Caco-2 (cell line): ENCODE measurements at regions not wholly inside any gene's neighbourhood (a gene's known extent, or its start where the extent isn't known, plus 50 kb on each side); places are given as distances from the start of the nearest gene placed in this dataset.

Experiments
- BruUV-seq: library from RNA; stranded (reverse); fragments of 400-500 nt; replicated peaks from 2 replicates; lab custom pipeline; 2021; lab: Mats Ljungman, UMichigan
- CTCF ChIA-PET: fragments of 300-600 bp; sonication (Branson Sonifier 250); formaldehyde crosslinking; loops from one replicate; lab custom pipeline; 2022; ENCODE audit warnings: antibody characterized with exemption; lab: Charles Lee
- POLR2A ChIA-PET: fragments of 300-600 bp; sonication (Branson Sonifier 250); formaldehyde crosslinking; loops from one replicate; lab custom pipeline; 2022; ENCODE audit warnings: antibody characterized with exemption; lab: Charles Lee
- DNase-seq, 2 experiments: peaks; one replicate each; pipeline versions ENCODE4 v3.0.0 to v3.0.0-alpha.2; 2020 to 2022
- H3K27me3 ChIP-seq: replicated peaks from 2 replicates; pipeline ENCODE4 v1.6.0; 2011; ENCODE audit warnings: low read length; ENCODE audit not compliant: control insufficient read depth, insufficient read depth
- H3K36me3 ChIP-seq: 2 replicates; pipeline ENCODE4 v1.5.1; 2011; ENCODE audit warnings: low read length; ENCODE audit not compliant: control insufficient read depth, insufficient read depth
- H3K4me1 ChIP-seq: fragments of 250-450 bp; sonication (Bioruptor Pico); 2 replicates; pipeline ENCODE4 v1.5.1; 2020; ENCODE audit warnings: mild to moderate bottlenecking
- H3K4me3 ChIP-seq: 2 replicates; pipeline ENCODE4 v1.5.1; 2011; ENCODE audit warnings: low read depth, mild to moderate bottlenecking, control low read depth, low read length
- H3K9me3 ChIP-seq: fragments of 250-450 bp; sonication (Bioruptor Pico); 2 replicates; pipeline ENCODE4 v1.5.1; 2020; ENCODE audit warnings: mild to moderate bottlenecking, moderate library complexity
- H3K27ac Mint-ChIP-seq: one replicate; pipeline ENCODE4 v1.8.0; 2022; ENCODE audit warnings: mixed read lengths; ENCODE audit not compliant: unreplicated experiment
- H3K27me3 Mint-ChIP-seq: one replicate; pipeline ENCODE4 v1.8.0; 2022; ENCODE audit warnings: mixed read lengths; ENCODE audit not compliant: insufficient read depth, unreplicated experiment
- H3K36me3 Mint-ChIP-seq: one replicate; pipeline ENCODE4 v1.8.0; 2022; ENCODE audit warnings: mild to moderate bottlenecking, mixed read lengths; ENCODE audit not compliant: insufficient read depth, unreplicated experiment
- H3K4me1 Mint-ChIP-seq: one replicate; pipeline ENCODE4 v1.8.0; 2022; ENCODE audit warnings: low read depth, mixed read lengths; ENCODE audit not compliant: unreplicated experiment
- H3K4me3 Mint-ChIP-seq: one replicate; pipeline ENCODE4 v1.8.0; 2022; ENCODE audit warnings: mild to moderate bottlenecking, moderate library complexity, mixed read lengths; ENCODE audit not compliant: unreplicated experiment
- H3K9me3 Mint-ChIP-seq: one replicate; pipeline ENCODE4 v1.8.0; 2022; ENCODE audit warnings: mixed read lengths; ENCODE audit not compliant: unreplicated experiment
- intact Hi-C: fragments of 100-400 bp; cut with micrococcal nuclease; formaldehyde crosslinking; loops from one replicate; pipeline ENCODE4 v1.10.0; 2022; ENCODE audit not compliant: unreplicated experiment
- TF ChIP-seq, protein P1 (sequence below), 2 experiments: fragments of 200-600 bp in 1 of 2; IDR thresholded peaks; 1 replicate in 1 of 2; 2 replicates in 1 of 2; pipeline versions ENCODE4 v1.5.1 to v1.8.0; 2011 to 2022; ENCODE audit warnings: antibody characterized with exemption in 1 of 2, control low read depth in 1 of 2, inconsistent platforms in 1 of 2, low read depth in 1 of 2, low read length in 1 of 2, mild to moderate bottlenecking in 1 of 2, moderate library complexity in 1 of 2; ENCODE audit not compliant: insufficient read depth in 1 of 2, severe bottlenecking in 1 of 2, unreplicated experiment in 1 of 2

GRCh38 chr20:24836041-24836533 is 113.0 kb upstream of the CST7 start:
- Mint-ChIP-seq H3K4me1 (no peaks in the 10 kb centered on the region), H3K9me3 (no peaks in the 10 kb centered on the region), H3K27me3 (no peaks in the 10 kb centered on the region), H3K27ac (no peak overlapping the region), H3K36me3 (no peaks in the 10 kb centered on the region), H3K4me3 (no peak overlapping the region)
- no TSS peak for BruUV-seq
- no peaks in the 10 kb centered on the region; the same call in 1 of the 2 replicates for H3K9me3 ChIP-seq
- no peaks in the 10 kb centered on the region for H3K4me1 ChIP-seq
- DNase-seq, result no peak
- peaks cover 1% of the 10 kb centered on the region for H3K27me3 ChIP-seq
- CTCF ChIA-PET, result no interaction called here
- POLR2A ChIA-PET, result no interaction called here
- no peaks in the 10 kb centered on the region for H3K36me3 ChIP-seq
- intact Hi-C loops, result no loop called here
- TF ChIP-seq, protein P1, sequence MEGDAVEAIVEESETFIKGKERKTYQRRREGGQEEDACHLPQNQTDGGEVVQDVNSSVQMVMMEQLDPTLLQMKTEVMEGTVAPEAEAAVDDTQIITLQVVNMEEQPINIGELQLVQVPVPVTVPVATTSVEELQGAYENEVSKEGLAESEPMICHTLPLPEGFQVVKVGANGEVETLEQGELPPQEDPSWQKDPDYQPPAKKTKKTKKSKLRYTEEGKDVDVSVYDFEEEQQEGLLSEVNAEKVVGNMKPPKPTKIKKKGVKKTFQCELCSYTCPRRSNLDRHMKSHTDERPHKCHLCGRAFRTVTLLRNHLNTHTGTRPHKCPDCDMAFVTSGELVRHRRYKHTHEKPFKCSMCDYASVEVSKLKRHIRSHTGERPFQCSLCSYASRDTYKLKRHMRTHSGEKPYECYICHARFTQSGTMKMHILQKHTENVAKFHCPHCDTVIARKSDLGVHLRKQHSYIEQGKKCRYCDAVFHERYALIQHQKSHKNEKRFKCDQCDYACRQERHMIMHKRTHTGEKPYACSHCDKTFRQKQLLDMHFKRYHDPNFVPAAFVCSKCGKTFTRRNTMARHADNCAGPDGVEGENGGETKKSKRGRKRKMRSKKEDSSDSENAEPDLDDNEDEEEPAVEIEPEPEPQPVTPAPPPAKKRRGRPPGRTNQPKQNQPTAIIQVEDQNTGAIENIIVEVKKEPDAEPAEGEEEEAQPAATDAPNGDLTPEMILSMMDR (IDR thresholded peaks at IDR 0.05; ENCODE audit: insufficient read depth in 1 of 2, low read depth in 1 of 2, low read length in 1 of 2, severe bottlenecking in 1 of 2, unreplicated experiment in 1 of 2), result no peak
- H3K4me3 ChIP-seq, result no peak overlapping the region

GRCh38 chr20:24836661-24837299 is 112.3 kb upstream of the CST7 start:
- Histone ChIP-seq H3K4me1 (no peaks in the 10 kb centered on the region), H3K27me3 (peaks cover 1% of the 10 kb centered on the region), H3K4me3 (no peak overlapping the region), H3K36me3 (no peaks in the 10 kb centered on the region), H3K9me3 (no peaks in the 10 kb centered on the region)
- ChIA-PET CTCF (no interaction called here), POLR2A (no interaction called here)
- Mint-ChIP-seq H3K9me3 (no peaks in the 10 kb centered on the region), H3K4me1 (no peaks in the 10 kb centered on the region), H3K27me3 (no peaks in the 10 kb centered on the region), H3K4me3 (no peak overlapping the region), H3K27ac (no peak overlapping the region), H3K36me3 (no peaks in the 10 kb centered on the region)
- BruUV-seq, result no TSS peak
- TF ChIP-seq, protein P1 (IDR thresholded peaks at IDR 0.05; ENCODE audit: insufficient read depth in 1 of 2, low read depth in 1 of 2, low read length in 1 of 2, severe bottlenecking in 1 of 2, unreplicated experiment in 1 of 2), result no peak
- intact Hi-C loops, result no loop called here
- DNase-seq, result no peak

DNA sequence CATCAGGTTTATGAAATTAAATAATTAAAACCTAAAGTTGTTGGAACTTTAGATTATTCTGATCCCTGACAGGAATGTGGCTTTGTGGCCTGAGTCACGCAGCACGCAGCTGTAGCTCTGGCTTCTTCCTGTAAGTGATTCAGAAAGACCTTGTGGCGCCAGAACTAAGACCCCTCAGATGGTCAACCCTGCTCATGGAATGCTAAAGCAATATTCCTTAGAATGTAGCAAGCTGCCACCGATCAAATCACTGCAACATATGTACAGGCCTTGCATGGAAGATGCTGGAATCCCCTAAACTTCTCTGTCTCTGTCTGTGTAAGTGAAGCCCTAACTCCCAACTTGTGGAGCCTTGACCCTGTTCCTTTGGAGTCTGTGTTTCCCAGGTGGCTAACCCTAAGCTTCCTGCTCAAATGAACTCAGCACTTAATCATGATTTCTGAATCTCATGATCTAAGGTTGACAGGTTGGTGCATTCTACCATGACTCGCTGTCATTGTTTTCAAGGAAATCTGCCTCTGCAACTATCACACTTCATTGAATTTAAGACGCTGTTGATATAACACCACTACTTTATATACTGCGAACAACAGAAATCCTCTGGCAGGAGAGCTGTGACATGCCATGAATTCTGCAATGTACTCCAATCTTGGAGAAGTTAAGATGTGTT is 111.2 kb upstream of the CST7 start:
- H3K36me3 Mint-ChIP-seq, result no peaks in the 10 kb centered on the region
- Histone ChIP-seq H3K27me3 (peaks cover 3% of the 10 kb centered on the region), H3K36me3 (no peaks in the 10 kb centered on the region), H3K4me3 (no peak overlapping the region), H3K9me3 (no peaks in the 10 kb centered on the region), H3K4me1 (no peaks in the 10 kb centered on the region)
- TF ChIP-seq, protein P1 (IDR thresholded peaks at IDR 0.05; ENCODE audit: insufficient read depth in 1 of 2, low read depth in 1 of 2, low read length in 1 of 2, severe bottlenecking in 1 of 2, unreplicated experiment in 1 of 2), result no peak
- POLR2A ChIA-PET, result no interaction called here
- H3K9me3 Mint-ChIP-seq, result no peaks in the 10 kb centered on the region
- CTCF ChIA-PET, result no interaction called here
- no peak overlapping the region for H3K4me3 Mint-ChIP-seq
- intact Hi-C loops, result no loop called here
- peaks cover 5% of the 10 kb centered on the region for H3K27me3 Mint-ChIP-seq
- no TSS peak for BruUV-seq
- H3K27ac Mint-ChIP-seq, result no peak overlapping the region
- DNase-seq, result no peak
- no peaks in the 10 kb centered on the region for H3K4me1 Mint-ChIP-seq
